ENCODE measurements at regions not wholly inside any gene's neighbourhood (a gene's known extent, or its start where the extent isn't known, plus 50 kb on each side); places are given as distances from the start of the nearest gene placed in this dataset.
"Not testable (repeated sequence)": the region's sequence is repeated elsewhere in the genome, so short reads cannot be mapped to it uniquely, and the experiment has no call there.

DNA sequence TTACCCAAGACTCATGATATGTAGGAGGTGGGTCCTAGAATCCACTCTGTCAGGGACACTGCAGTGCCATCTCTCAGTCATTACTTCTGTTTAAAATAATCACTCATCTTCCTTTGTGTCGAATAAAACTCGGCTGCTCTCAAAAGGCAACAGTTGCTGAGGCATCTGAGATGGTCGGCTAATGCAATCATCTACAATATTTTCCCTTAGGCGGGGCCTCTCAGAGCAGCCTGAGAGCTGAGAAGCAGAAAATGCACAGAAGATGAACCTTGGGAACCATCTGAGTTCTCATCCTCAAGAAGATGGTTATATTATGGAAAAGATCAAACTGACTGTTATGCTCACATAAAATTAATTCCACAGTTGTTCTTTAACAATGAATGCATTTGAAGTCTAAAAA lies 1518.2 kb upstream of the TENM4 start:
- no peak for DNase-seq (ENCODE audit: low read depth)

DNA sequence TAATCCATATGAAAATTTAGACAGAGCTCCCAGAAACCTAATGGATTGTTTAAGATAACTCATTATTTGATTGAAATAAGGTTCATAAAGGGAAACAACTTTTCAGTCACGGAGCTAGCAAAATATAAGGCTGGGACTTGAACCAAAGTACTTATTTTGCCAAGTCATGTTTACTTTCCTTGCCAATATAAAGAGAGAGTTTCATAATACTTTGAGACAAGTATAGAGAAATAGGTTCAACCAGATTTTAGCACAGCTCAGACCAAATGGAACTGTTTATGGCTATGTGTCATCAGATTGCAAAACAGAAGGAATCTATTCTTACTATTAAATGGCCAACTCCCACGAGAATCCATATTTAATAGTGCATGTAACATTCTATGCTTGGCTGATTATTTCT lies 1517.5 kb upstream of the TENM4 start:
- DNase-seq (ENCODE audit: low read depth) = peak; percentile 37

DNA sequence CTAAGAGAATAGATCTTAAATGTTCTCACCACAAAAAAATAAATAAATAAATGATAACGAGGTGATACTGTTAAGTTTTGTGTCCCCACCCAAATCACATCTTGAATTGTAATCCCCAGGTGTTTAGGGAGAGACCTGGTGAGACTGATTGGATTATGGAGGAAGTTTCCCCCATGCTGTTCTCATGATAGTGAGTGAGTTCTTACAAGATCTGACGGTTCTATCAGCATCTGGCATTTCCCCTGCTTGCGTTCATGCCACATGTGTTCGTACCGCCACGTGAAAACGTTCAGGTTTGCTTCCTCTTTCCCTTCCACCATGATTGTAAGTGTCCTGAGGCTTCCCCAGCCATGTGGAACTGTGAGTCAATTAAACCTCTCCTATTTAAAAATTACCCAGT lies 1514.8 kb upstream of the TENM4 start:
- DNase-seq (ENCODE audit: low read depth) = no peak

DNA sequence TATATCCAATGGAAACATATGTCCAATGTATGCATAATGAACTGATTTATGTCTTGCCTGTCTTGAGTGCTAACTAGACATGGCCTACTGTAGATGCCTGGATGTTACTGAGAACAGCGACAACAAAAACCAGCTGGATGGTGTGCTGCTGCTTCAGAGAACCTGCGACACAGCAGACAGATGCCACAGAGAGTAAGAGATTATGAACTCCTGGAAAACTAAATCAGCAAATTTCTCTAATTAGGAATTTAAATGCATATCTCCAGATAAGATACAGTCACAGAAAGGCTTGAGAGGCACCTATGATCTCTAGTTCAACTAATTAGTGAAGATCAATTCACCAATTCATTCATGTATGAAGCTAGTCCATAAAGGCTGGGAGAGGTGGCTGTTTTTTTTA lies 1508.0 kb upstream of the TENM4 start:
- no peak for DNase-seq (ENCODE audit: low read depth)

DNA sequence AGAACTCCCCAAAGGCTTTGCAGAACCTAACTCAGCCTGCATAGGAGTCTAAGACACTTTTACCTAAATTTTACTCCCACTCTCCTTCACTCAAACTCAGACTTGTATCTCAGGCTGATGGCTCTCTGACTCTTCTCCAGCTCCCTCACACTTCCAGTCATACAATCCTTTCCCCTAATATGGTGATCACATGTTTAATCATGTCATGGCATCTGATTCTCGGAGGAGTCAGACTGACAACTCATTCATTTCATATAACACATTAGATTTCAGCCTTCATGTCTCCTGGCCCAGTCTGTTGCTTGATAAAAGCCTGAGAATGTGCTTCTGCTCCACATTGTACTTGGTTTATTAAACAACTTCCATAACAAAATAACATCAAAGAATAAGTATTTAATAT lies 1503.9 kb upstream of the TENM4 start:
- DNase-seq (ENCODE audit: low read depth) = no peak

DNA sequence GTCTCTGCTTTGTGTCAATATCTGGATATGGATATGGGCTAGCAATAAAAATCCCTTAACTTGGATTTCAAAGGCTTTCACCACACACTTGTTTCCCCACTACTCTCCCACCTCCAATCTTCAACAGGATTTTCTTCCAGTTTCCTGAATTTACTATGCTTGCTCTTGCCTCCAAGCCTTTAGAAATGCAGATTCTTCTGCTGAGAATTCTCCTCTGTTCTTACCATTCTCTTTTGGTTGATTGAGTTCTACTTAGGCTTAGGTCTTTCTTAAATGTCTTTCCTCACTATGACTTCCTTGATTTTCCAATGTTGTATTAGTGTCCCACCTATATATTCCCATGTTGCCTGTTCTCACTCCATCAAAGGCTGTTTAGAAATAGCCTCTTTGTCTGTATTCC lies 1502.4 kb upstream of the TENM4 start:
- DNase-seq (ENCODE audit: low read depth) = no peak

DNA sequence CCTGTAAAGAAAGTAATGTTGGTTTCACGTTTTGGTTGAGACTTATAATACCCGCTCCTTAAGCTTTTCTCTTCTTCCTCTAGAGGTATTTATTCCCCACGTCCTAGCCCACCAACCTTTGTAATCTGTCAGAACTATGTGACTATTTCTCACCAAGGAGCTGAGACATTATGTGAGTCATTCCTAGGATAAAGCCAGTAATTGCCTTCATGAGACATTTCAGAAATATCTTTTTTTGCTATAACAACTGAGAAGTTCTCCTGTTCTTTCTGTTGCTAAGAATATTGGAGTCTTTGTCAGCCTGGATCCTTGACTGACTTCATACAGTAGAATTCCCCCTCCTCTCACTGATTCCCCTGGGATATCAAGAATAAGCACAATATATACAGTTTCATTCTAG lies 1497.0 kb upstream of the TENM4 start:
- peak; percentile 47 for DNase-seq (ENCODE audit: low read depth)

DNA sequence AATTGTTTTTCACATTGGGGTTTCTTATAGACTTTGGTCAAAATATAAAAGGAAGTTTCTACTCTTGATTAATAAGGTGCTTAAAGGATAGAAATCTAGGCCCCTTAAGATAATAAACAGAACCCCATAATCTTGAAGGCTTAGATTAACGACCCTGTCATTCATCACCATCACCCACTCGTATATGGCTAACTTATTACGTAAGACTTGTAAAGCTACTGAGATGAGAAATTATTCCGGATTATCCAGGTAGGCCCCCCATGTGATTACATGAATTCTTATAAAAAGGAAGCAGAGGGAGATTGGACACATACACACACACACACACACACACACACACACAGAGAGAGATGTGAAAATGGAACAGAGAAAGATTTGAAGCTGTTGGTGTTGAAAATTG lies 1489.2 kb upstream of the TENM4 start:
- DNase-seq (ENCODE audit: low read depth) = no peak

DNA sequence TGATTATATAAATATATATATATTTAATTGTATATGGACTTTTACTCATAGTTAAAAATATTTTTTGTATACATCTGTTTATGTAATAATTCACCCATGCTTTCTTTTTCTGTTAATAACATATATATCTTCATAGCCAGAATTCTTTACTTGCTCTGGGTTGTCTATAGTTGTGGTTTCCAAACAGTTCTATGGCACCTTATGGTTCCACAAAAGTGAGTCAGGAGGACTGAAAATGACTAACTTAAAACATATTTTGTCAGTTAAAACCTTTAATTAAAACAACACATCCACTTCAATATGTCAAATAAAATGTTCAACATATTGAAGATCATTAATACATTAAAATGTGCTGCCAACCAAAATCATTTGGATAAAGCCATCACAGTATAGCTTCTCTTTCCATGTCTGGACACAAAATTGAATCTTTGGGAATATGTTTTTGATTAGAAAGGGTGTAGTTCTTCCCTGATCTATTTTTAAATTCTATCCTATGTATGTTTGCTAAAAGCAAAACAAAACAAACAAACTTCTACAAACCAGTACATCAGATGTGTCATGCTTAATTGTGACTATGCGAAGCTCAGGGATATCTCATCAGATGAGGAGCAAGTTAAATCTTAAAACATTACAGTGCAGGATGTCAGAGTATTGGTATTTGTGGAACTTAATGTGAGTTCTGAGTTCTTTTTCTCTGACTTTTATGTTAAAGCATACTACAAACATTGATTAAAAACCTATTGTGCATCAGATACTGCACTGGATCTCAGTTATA lies 1488.4 kb upstream of the TENM4 start:
- DNase-seq (ENCODE audit: low read depth) = no peak

DNA sequence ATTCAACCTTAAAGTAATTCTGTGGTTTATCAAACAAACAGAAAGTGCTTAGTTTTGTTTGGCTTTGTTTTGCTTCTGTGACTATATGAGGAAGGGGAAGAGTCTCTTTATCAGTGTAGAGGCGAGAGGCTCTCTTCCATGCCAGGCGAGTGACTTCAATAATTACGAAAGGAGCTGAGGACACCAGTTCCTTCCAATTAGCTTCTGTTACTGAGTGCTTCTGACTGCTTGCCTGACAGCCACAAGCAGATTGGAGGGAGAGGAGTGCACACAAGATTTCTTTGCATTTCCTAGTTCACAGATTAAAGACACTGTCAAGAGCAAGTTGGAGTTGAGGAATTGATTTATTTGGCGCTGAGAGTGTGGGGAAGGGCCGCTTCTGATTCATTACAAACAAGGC lies 1484.5 kb upstream of the TENM4 start:
- DNase-seq (ENCODE audit: low read depth) = peak; percentile 6

DNA sequence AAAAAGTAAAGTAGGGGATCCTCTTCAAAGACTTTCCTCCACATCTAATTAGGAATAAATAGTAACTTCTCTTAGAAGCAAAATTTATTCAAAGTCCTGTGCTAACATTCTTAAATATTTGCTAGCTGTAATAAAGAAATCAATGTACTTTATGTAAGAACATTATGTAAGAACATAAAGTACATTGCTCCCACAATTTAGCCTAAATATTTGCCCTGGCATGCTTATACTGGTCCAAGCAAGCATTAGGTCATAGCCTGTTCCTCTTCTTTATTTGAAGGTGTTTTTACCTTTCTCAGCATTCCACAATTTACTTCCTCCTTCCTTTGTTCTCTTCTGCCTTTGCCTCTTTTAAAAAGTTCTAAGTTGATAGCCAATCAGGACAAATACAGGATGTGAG lies 1480.5 kb upstream of the TENM4 start:
- DNase-seq (ENCODE audit: low read depth) = not testable (repeated sequence)

DNA sequence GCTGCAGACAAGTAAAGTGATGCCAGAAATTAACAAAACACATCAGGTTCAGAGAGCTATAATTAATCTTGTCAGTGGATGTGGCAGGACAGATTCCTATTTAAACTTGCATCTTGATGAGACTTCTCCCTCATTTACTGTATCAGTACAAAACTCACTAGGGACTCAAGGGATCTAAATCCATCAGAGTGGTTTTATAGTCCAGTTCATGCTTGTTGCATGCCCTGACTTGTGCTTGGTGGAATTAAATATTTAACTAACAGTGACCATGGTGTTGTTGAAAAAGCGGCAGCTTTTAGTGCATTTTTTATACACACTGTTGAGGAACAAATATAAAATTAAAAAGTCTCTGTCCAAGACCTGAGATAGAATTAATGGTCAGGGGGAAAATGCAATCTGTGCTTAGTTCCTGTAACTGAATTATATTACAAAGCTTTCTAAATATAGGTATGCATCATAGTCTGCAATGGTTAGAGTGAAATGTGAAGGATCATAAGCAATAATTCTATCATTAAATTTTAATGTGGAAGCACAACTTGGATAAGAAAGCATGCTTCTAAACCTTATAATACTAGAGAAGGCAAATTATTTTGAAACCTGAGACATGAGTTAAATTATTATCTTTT lies 1475.5 kb upstream of the TENM4 start:
- no peak for DNase-seq (ENCODE audit: low read depth)

DNA sequence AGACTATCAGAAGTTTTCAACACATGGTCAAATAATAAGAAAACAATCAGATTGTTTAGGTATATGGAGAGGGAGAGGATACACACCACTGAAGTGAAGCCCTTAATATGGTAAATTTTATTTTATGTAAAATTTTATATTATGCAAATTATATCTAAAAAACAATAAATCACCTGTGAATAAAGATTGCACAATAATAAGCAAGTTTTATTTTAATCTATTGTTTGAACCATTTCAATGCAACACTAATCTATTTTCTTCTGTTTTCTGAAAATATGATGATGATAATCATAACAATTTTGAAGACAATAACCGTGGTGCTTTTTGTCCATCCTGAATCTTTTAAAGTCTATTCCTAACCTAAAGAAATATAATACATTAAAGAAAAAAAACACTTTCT lies 1473.5 kb upstream of the TENM4 start:
- no peak for DNase-seq (ENCODE audit: low read depth)

DNA sequence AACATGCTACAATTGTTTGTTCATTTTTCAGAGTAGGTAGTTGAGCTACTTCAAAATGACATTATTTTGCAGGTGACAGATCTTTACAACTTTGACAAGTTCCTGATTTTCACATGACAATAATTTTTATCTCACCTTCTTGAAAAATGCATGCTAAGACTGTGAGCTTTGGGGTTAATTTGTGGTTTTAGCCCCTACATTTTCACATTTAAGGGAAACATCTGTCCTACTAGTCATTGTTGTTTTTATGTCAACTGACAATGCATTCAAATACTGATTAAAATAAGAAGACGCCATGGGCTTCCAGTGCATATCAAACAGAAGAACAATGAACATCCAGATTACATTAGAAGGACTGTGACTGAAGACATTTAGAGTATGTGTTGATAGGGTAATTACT lies 1470.8 kb upstream of the TENM4 start:
- DNase-seq (ENCODE audit: low read depth) = no peak

DNA sequence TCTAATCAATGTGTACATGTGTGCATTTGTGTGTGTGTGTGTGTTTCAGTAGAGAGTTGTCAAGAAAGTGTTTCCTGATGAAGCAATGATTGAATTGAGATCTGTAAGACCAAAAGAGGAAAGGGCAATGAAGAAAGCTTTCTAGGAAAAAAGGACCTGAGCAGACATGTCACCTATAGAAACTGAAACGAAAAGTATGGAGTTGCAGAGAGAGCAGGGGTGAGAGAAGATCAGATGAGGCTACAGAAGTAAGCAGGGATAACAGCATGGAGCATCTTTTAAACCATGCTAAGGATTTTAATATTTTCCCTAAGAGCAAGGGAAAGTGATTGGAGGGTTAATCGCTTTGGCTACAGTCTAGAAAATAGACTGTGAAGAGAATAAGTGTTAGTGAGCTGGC lies 1459.4 kb upstream of the TENM4 start:
- no peak for DNase-seq (ENCODE audit: low read depth)

DNA sequence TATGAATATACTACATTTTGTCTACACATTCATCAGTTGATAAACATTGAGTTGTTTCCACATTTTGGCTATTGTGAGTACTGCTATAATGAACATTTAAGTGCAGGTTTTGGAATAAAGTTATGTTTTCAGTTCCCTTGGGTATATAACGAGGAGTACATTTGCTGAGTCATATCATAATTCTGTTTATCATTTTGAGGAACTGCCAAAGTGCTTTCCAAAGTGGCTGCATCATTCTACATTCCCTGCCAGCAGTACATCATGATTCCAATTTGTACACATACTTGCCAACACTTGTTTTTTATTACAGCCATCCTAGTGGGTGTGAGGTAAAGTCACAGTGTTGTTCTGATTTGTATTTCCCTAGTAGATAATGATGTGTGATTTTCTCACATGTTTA lies 1458.6 kb upstream of the TENM4 start:
- peak; percentile 20 for DNase-seq (ENCODE audit: low read depth)

DNA sequence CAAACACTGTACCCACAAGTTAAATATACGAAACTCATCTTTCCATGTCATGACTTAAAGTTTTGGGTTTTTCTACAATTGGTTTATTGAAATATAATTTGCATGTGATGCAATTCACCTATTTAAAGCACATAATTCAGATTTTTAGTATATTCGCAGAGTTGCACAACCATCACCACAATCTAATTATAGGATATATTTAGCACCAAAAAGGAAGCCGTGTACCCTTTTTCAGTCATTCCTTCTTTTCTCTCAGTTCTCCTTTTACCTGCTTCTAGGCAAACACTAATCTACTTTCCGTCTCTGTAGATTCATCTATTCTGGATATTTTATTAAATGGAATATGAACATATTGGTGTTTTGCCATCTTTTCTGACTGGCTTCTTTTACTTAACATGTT lies 1458.1 kb upstream of the TENM4 start:
- no peak for DNase-seq (ENCODE audit: low read depth)

DNA sequence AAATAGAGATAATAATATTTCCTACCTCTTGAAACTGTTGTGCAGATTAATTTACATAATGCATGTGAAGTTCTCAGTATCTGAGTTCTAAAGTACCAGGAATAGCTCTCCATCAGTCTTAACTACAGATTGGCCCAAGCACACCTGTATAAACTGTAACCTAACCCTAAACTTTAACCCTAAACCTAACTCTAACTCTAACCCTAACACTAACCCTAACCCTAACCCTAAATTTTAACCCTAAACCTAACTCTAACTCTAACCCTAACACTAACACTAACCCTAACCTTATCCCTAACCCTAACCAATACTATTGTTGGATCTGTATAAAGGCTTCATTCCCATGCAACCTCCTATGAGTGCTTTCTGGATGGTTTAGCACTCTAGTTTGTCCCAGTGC lies 1445.9 kb upstream of the TENM4 start:
- no peak for DNase-seq (ENCODE audit: low read depth)

DNA sequence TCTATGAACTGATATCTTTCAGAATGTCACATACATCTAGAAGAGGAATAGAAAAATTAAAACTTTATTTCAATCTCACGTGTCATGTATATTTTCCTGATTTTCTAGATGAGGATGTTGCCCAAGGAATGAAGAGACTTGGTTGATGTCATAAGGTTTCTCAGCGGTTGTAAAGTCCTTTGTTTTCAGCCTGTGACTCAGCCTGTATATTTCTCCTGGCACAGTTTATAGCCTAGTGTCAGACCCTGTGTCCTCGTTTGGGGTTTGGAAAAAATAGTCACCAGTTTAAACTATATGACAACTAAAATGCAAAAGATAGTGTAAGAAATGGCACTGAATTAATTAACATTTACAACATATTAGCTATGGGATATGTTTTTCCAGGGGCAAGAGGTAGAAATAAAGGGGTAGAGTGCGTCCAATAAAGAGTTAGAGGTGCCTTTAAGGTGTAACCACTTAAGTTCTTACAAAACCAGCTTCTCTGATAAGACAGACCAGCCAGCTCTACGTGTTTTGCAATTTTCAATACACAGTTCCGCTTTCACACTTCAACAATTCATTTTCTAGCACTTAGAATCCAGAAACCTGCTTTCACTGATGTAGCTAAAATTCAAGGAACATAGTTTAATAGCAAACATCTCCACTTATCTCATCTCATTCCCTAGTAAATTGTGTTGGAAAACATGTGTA lies 1432.6 kb upstream of the TENM4 start:
- peak; percentile 71 for DNase-seq (ENCODE audit: low read depth)

DNA sequence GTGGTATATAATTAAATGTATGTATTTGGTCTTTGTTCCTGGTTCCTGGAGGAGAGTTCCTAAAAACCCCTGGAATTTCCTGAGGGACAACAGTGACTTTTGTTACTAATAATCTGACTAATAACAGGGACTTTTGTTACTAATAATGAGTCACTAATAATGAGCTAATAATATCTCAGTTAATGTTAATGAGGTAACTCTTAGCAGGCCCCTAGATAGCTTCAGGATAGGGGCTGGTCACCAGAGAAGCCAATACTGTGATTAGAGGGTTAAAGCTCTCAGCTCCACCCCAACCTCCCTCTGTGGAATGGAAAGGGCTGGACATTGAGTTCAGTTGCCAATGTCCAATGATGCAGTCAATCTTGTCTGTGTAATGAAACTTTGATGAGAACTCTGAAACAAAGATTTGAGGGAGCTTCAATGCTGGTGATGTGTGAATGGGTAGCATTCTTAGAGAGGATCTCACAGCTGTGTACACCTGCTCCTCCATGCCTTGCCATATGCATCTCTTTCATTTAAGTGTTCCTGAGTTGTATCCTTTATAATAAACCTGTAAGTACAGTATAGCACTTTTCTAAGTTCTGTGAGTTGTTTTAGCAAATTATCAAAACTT lies 1431.4 kb upstream of the TENM4 start:
- no peak for DNase-seq (ENCODE audit: low read depth)

DNA sequence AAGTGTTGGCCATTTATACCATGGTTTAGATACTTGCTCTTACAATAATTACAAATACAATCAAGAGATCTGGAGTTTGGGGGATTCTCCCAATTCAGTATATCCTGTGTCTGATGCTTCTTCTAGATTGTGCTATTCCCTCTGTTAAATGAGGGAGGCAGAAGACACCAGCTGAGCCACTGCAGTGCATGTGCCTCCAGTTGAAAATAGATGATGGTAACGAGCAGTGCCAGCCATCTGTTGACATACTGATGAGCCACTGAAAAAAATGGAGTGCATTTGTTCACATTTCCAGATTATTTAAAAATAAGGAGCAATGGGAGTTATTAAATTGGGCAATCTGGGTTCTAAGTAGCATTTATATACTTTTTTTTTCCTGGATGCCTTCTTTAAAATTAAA lies 1428.0 kb upstream of the TENM4 start:
- no peak for DNase-seq (ENCODE audit: low read depth)

DNA sequence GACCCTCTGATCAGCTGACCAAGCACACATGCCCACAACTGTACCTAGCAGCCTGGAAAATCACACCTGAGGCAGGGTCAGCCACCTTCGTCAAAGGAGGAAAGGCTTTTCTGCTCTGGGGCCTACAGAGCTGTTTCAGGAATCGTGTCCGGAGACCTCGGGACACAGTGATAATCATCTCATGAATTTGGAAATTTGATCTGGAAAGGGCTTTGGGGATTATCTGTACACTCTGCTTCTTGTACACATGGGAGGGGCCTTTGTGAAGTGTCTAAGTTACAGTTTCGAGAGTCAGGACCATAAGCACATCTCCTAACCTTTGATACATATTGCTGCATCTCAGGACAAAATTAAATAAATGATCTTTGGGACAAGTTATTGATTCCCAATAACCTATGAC lies 1421.2 kb upstream of the TENM4 start:
- no peak for DNase-seq (ENCODE audit: low read depth)

DNA sequence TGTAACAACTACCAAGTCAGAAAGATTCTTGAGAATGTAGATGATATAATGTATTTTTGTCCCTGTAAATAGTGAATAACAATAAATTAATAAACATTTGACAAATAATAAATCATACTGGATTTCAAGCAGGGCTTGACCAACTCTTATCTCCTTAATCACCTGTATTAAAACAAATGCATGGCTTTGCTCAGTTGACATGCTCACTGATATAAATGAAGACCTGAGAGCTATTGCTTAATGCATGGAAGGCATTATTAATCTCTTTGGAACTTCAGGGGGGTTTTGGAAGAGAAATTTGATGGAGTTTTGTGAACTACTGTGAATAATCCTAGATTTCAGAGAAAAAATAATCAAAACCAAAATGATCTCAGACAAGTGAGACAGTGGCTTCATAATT lies 1420.4 kb upstream of the TENM4 start:
- no peak for DNase-seq (ENCODE audit: low read depth)
